CD14-positive monocyte (primary cell): ENCODE measurements at regions not wholly inside any gene's neighbourhood (a gene's known extent, or its start where the extent isn't known, plus 50 kb on each side); places are given as distances from the start of the nearest gene placed in this dataset.
"Not testable (repeated sequence)": the region's sequence is repeated elsewhere in the genome, so short reads cannot be mapped to it uniquely, and the experiment has no call there.

Source experiments
- DNase-seq, 3 donors: peaks; one replicate each; pipeline ENCODE4 v3.0.0-alpha.2; 2011 to 2022
- H2AFZ ChIP-seq: 2 replicates; pipeline ENCODE4 v1.6.0; 2012; ENCODE audit warnings: mild to moderate bottlenecking, low read depth, low read length, inconsistent platforms; ENCODE audit not compliant: insufficient read depth, poor library complexity, severe bottlenecking
- H3K27ac ChIP-seq, 2 donors: 1 replicate in 1 of 2; 2 replicates in 1 of 2; pipeline ENCODE4 v1.5.1; 2012 to 2013; ENCODE audit warnings: low read length in 2 of 2, control low read depth in 1 of 2, inconsistent platforms in 1 of 2, low read depth in 1 of 2, mild to moderate bottlenecking in 1 of 2
- H3K27me3 ChIP-seq, 2 donors: one replicate each; pipeline versions ENCODE4 v1.6.0 to v1.6.1; 2011 to 2013; ENCODE audit warnings: low read length in 2 of 2; ENCODE audit not compliant: control insufficient read depth in 2 of 2, insufficient read depth in 2 of 2
- H3K36me3 ChIP-seq, 2 donors: replicated peaks in 1 of 2; 1 replicate in 1 of 2; 2 replicates in 1 of 2; pipeline versions ENCODE4 v1.5.1 to v1.6.1; 2012 to 2013; ENCODE audit warnings: low read length in 2 of 2, control low read depth in 1 of 2, inconsistent platforms in 1 of 2, mild to moderate bottlenecking in 1 of 2; ENCODE audit not compliant: insufficient read depth in 2 of 2, control insufficient read depth in 1 of 2
- H3K4me1 ChIP-seq, 2 donors: 1 replicate in 1 of 2; 2 replicates in 1 of 2; pipeline versions ENCODE4 v1.5.1 to v1.6.1; 2012 to 2013; ENCODE audit warnings: low read length in 2 of 2, control low read depth in 1 of 2, inconsistent platforms in 1 of 2, mild to moderate bottlenecking in 1 of 2, moderate library complexity in 1 of 2; ENCODE audit not compliant: insufficient read depth in 2 of 2, control insufficient read depth in 1 of 2
- H3K4me2 ChIP-seq: replicated peaks from 2 replicates; pipeline ENCODE3; 2012; ENCODE audit warnings: low read length, moderate library complexity, mild to moderate bottlenecking; ENCODE audit not compliant: poor library complexity, severe bottlenecking; ENCODE audit errors: extremely low read depth
- H3K4me3 ChIP-seq, 3 experiments: fragments of 200-600 bp in 1 of 3; sonication (generic) in 1 of 3; replicated peaks in 1 of 3; 1 replicate in 2 of 3; 2 replicates in 1 of 3; pipeline ENCODE4 v1.5.1; 2011 to 2013; ENCODE audit warnings: low read length in 3 of 3, mild to moderate bottlenecking in 3 of 3, control low read depth in 2 of 3, low read depth in 2 of 3, inconsistent platforms in 1 of 3, moderate library complexity in 1 of 3
- H3K79me2 ChIP-seq: 2 replicates; pipeline ENCODE4 v1.6.0; 2012; ENCODE audit warnings: mild to moderate bottlenecking, control low read depth, inconsistent platforms, low read length, moderate library complexity; ENCODE audit not compliant: insufficient read depth
- H3K9ac ChIP-seq: 2 replicates; pipeline ENCODE4 v1.6.0; 2017; ENCODE audit warnings: low read length, mild to moderate bottlenecking; ENCODE audit not compliant: insufficient read depth, poor library complexity, severe bottlenecking
- H3K9me3 ChIP-seq, 2 donors: replicated peaks in 1 of 2; 1 replicate in 1 of 2; 2 replicates in 1 of 2; pipeline versions ENCODE4 v1.5.1 to v1.6.1; 2012 to 2013; ENCODE audit warnings: low read length in 2 of 2, control low read depth in 1 of 2; ENCODE audit not compliant: control insufficient read depth in 1 of 2, insufficient read depth in 1 of 2
- H4K20me1 ChIP-seq: 2 replicates; pipeline ENCODE4 v1.6.0; 2012; ENCODE audit warnings: mild to moderate bottlenecking, low read length, control low read depth, moderate library complexity; ENCODE audit not compliant: insufficient read depth
- H3K27ac Mint-ChIP-seq, 7 donors: one replicate each; pipeline ENCODE4 v1.8.0; 2020; ENCODE audit warnings: mild to moderate bottlenecking in 7 of 7, mixed read lengths in 7 of 7, moderate library complexity in 6 of 7, inconsistent platforms in 2 of 7
- H3K27me3 Mint-ChIP-seq, 3 donors: one replicate each; pipeline ENCODE4 v1.8.0; 2021 to 2022; ENCODE audit warnings: low read depth in 3 of 3, mild to moderate bottlenecking in 3 of 3, mixed read lengths in 3 of 3, moderate library complexity in 3 of 3, inconsistent platforms in 1 of 3
- H3K36me3 Mint-ChIP-seq, 2 donors: one replicate each; pipeline ENCODE4 v1.8.0; 2020; ENCODE audit warnings: mixed read lengths in 2 of 2, inconsistent platforms in 1 of 2, mild to moderate bottlenecking in 1 of 2
- H3K4me1 Mint-ChIP-seq: one replicate; pipeline ENCODE4 v1.8.0; 2020; ENCODE audit warnings: mild to moderate bottlenecking, mixed read lengths
- H3K4me3 Mint-ChIP-seq, 2 donors: one replicate each; pipeline ENCODE4 v1.8.0; 2020; ENCODE audit warnings: mild to moderate bottlenecking in 2 of 2, mixed read lengths in 2 of 2, moderate library complexity in 1 of 2
- H3K9me3 Mint-ChIP-seq, 7 donors: one replicate each; pipeline ENCODE4 v1.8.0; 2020 to 2022; ENCODE audit warnings: mixed read lengths in 7 of 7, mild to moderate bottlenecking in 6 of 7, moderate library complexity in 6 of 7, inconsistent platforms in 2 of 7
- WGBS: methylation state at CpG from one replicate; pipeline ENCODE4 v1.1.5; 2013; ENCODE audit warnings: missing lambda C conversion rate; ENCODE audit not compliant: insufficient coverage; 5-methylcytosine and 5-hydroxymethylcytosine counted together
- intact Hi-C, 2 donors: fragments of 100-400 bp; cut with micrococcal nuclease; formaldehyde crosslinking; loops; one replicate each; pipeline versions ENCODE4 v1.15.0 to v1.15.1; 2023
- TF ChIP-seq, protein P1 (sequence below): fragments of 200-600 bp; IDR thresholded peaks from one replicate; pipeline ENCODE4 v1.8.0; 2022; ENCODE audit warnings: antibody characterized with exemption, mild to moderate bottlenecking

DNA sequence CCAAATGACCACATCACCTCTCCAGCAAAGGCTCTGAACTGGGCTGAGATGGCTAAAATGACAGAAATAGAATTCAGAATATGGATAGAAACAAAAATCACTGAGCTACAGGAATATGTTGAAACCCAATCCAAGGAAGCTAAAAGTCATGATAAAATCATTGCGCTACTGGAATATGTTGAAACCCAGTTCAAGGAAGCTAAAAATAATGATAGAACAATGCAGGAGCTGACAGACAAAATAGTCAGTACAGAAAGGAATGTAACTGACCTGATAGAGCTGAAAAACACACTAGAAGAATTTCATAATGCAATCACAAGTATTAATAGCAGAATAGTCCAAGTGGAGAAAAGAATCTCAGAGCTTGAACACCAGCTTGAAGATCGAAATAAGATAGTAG lies 394.9 kb upstream of the GRAMD2B start:
- no peak overlapping the region for H3K9ac ChIP-seq
- H3K36me3 ChIP-seq = no peaks in the 10 kb centered on the region
- peaks cover 22 to 40% (median 25%) of the 10 kb centered on the region in 7 donors for H3K9me3 Mint-ChIP-seq
- no peaks in the 10 kb centered on the region for H3K27me3 Mint-ChIP-seq
- H3K4me3 Mint-ChIP-seq = no peak overlapping the region
- H3K4me1 Mint-ChIP-seq = no peaks in the 10 kb centered on the region
- H3K4me1 ChIP-seq = no peaks in the 10 kb centered on the region
- 100% methylated on average over 1 of the region's 2 CpGs for WGBS
- no peak overlapping the region for H3K4me2 ChIP-seq
- no peak for DNase-seq
- no peaks in the 10 kb centered on the region for H3K36me3 Mint-ChIP-seq
- TF ChIP-seq, protein P1, sequence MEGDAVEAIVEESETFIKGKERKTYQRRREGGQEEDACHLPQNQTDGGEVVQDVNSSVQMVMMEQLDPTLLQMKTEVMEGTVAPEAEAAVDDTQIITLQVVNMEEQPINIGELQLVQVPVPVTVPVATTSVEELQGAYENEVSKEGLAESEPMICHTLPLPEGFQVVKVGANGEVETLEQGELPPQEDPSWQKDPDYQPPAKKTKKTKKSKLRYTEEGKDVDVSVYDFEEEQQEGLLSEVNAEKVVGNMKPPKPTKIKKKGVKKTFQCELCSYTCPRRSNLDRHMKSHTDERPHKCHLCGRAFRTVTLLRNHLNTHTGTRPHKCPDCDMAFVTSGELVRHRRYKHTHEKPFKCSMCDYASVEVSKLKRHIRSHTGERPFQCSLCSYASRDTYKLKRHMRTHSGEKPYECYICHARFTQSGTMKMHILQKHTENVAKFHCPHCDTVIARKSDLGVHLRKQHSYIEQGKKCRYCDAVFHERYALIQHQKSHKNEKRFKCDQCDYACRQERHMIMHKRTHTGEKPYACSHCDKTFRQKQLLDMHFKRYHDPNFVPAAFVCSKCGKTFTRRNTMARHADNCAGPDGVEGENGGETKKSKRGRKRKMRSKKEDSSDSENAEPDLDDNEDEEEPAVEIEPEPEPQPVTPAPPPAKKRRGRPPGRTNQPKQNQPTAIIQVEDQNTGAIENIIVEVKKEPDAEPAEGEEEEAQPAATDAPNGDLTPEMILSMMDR = no peak
- no peak overlapping the region for H3K4me3 ChIP-seq
- H2AFZ ChIP-seq = no peak overlapping the region
- H3K27ac Mint-ChIP-seq = no peak overlapping the region
- no peak overlapping the region for H3K27ac ChIP-seq
- intact Hi-C loops = no loop called here
- H3K27me3 ChIP-seq = no peaks in the 10 kb centered on the region
- H3K79me2 ChIP-seq = no peaks in the 10 kb centered on the region
- peaks cover 23 to 29% of the 10 kb centered on the region in 2 donors for H3K9me3 ChIP-seq
- no peaks in the 10 kb centered on the region for H4K20me1 ChIP-seq

DNA sequence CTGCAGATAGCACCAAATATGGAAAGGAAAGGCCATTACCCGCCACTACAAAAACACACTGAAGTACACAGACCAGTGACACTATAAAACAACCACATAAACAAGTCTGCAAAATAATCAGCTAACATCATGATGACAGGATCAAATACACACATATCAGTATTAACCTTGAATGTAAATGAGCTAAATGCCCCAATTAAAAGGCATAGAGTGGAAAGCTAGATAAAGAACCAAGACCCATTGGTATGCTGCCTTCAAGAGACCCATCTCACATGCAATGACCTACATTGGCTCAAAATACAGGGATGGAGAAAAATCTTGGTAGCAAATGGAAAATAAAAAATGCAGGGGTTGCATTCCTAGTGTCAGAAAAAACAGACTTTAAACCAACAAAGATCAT lies 393.9 kb upstream of the GRAMD2B start:
- intact Hi-C loops, H3K4me1 ChIP-seq, H3K79me2 ChIP-seq, H3K27ac ChIP-seq, H3K36me3 ChIP-seq, H2AFZ ChIP-seq, H3K36me3 Mint-ChIP-seq, H3K4me2 ChIP-seq, DNase-seq, H3K27ac Mint-ChIP-seq, H3K27me3 Mint-ChIP-seq, H3K4me3 ChIP-seq, H3K9ac ChIP-seq, H3K4me1 Mint-ChIP-seq, H3K27me3 ChIP-seq, H3K4me3 Mint-ChIP-seq, H4K20me1 ChIP-seq: not testable (repeated sequence)
- peaks cover 23 to 29% of the 10 kb centered on the region in 2 donors for H3K9me3 ChIP-seq
- WGBS = no CpG with 5 or more reads among the region's 1 CpG
- H3K9me3 Mint-ChIP-seq = peaks cover 23 to 40% (median 25%) of the 10 kb centered on the region in 7 donors
